NCI-H1417 treated with DMSO at 0.1 percent for 48 hours (cell line): ENCODE measurements at regions not wholly inside any gene's neighbourhood (a gene's known extent, or its start where the extent isn't known, plus 50 kb on each side); places are given as distances from the start of the nearest gene placed in this dataset.

Experiments
- DNase-seq: peaks from one replicate; lab custom pipeline; 2025; lab: John Stamatoyannopoulos, UW

DNA sequence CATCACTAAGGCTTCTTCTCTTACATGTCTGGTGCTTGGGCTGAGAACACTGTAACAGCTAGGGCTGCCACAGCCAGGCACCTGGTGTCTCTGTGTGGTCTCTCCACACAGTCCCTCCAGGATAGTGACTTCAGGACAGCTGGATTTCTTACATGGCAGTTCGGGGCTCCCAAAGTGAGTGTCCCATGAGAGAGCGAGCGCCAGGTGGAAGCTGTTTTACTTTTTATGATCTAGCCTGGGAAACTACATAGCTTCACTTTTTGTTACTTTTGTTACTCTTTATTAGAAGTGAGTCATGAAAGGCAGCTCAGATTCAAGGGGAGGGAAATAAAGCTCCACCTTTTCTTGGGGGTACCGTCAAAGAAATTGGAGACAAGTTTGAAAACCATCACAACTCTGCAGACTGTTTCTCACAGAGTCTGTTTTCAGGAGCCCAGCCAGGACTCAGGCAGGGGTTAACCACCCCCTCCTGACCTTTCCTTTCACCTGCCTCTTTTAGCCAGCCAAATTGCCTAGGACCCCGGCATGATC is 373.0 kb downstream of the MID1IP1 start:
- DNase-seq: no peak

DNA sequence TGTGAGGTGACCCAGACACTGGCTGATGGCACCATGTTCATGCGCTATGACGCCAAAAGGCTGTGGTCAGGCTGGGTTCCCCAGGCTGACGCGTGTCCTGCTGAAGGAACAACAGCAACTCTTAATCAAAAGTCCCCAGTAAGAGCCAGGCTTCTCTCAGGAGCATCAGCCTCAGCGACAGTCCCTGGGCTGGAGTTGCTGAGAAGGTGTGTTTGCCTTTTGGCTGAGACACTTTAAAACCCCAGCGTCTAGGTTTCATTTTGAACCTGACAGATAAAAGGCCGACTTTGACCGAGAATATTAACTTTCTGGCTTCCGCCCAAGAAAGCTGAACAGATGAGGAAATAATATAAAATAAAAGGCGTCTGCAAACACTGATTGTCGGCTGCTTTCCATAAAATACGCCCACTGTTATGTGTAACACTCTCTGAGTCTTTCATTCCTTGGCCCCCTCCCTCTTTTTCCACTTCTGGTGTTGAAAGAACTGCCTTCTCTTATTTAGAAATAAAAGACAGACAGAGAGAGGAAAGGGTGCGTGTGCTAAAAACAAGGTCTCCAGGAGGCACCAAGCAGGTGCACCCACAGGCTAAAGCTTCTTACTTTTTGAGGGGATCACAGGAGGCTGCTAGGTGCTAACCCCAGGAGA is 373.6 kb downstream of the MID1IP1 start:
- no peak for DNase-seq

DNA sequence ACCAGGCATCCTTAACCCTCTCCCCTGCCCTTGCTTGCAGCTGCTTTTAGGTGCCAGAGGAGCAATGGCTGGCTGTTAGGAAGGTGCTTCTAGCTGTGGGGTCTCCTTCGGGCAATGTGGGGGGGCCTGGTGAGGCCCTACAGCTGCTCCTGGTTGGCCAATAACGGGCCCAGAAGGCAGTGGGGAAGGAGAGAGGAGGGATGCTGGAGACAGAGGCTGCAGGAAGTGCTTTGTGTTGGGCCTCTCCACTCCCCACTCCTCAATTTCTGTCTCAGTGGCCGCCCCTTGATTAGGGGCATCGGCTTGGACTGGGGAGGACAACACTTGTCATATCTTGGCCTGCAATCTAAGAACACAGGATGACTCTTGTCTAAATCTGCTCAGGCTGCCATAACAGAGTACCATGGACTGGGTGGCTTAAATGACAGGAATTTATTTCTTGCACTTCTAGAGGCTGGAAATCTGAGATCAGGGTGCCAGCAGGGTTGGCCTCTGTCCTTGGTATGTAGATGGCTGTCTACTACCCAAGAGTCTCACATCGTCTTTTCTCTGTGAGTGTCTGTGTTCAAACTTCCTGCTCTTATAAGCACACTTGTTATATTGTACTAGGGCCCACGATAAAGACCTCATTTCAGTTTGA is 374.3 kb downstream of the MID1IP1 start:
- DNase-seq: no peak

DNA sequence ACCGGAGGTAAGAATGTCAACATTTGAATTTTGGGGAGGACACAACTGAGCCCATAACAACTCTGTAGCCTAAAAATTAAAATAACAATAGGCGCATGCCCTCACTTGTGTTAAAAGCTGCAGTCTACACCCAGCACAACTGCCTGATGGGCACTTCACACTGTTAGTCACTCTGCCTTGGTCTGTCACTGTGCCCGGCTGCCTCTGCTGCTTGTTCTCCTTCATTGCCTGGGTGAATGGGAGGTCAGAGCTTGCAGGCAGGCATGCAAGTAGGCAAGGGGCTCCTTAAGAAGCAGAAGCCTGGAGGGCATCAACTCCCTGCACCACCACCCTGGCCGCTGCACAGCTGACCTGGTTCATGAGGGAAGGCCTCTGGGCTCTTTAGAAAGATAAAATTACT is 374.8 kb downstream of the MID1IP1 start:
- no peak for DNase-seq

DNA sequence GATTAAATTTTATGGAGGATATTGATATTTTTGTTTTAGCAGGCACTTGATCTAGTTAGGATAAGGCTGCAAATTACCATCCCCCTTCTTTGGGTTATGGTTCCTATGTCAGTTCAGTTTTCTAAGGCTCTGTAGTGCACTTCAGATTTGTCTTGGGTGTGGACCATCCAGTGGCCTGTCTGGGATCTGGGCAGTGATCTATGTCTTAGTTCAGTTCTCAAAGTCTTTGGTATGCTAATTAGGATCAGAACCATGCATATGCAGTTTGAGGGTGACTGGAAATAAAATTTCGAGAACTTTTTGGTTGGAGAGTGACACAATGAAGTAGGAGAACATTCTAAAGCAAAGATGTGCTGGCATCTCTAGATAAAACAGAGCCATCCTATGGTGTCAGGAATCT is 388.2 kb downstream of the MID1IP1 start:
- no peak for DNase-seq

DNA sequence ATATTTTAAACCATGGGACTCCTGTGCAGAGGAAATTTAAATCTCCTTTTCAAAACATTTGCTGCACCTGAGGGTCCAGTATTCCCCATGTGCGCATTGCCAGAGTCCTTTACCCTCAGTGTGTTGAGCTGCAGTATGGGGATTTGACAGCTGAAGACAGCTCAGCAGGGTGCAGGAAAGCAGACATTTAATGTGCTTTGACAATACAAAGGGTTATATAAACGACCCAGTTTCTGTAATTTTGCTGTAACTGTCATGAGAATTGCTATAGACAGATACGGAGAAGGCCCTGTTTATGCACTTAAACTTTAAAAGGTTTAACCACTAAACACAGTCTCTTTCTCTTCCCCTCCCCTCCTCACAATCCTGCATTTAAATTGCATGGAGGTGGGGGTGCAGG is 393.4 kb downstream of the MID1IP1 start:
- DNase-seq: no peak

DNA sequence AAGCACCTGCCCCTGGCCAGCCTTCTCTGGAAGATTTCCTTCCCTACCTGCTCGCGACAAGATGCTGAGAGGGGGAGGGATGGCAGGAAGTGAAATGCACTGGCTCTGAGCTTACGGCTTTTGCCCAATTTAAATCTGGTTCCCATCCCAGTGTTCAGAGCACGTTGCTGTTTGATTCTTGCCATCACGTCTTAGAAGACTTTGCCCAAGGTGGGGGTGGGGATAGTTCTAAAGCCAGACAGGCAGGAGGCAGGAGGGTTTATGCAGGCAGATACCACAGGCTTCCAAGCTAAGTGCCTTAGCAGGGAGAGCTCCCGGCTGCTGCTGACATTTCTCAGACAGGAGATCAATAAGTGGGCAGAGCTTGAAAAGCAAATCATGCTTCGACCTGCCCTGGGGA is 393.9 kb downstream of the MID1IP1 start:
- no peak for DNase-seq

DNA sequence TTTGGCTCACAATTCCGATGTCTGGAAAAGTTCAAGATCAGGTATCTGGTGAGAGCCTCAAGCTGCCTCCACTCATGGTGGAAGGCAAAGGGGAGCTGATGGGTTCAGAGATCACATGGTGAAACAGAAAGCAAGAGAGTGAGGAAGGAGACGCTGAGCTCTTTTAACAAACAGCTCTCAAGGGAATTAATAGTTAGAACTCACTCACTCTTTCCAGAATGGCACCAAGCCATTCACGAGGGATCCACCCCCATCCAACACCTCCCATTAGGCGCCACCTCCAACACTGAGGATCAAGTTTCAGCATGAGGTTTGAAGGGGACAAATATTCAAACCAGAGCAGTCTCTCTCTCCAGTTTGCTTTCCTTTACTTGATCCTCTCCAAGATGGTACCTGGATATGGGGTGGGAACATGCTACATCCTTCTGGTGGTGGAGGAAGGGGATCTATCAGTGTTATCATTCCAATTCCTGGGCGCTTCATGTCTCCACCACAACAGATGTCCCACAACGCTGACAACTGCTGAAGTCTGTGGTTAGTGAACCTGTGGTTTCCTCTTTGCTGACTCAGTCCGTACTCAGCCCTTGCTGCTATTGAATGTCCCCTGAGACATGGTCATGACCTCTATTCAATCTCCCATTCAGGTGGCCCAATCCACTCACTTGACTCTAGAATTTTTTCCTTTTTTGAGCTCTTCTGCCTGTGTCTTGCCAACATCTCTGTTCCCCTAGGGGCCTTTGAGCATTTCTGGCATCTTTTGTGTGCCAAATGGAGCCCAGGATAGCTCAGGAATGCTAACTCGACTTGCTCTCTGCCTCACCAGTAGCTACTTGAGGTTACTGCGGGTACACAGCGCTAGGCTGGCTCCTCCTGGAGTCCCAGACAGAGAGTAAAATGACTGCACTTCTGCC is 395.2 kb downstream of the MID1IP1 start:
- DNase-seq: no peak

DNA sequence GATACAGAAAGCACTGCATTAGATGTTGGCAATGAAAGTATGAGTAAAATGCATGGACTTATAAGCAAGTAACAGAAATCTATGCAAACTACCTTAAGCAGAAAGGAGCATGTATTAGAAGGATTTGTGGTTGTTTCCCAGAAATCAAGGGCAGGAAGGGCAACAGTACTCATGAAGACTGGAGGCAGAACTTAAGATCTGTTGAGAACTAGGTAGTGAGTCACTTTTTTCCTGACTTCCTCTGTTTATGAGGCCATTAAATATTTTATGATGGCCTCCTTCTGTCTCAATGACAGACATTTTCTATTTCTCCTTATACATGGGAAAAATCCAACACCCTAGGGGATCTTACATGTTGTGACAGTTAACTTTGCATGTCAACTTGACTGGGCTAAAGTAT is 398.2 kb downstream of the MID1IP1 start:
- no peak for DNase-seq

DNA sequence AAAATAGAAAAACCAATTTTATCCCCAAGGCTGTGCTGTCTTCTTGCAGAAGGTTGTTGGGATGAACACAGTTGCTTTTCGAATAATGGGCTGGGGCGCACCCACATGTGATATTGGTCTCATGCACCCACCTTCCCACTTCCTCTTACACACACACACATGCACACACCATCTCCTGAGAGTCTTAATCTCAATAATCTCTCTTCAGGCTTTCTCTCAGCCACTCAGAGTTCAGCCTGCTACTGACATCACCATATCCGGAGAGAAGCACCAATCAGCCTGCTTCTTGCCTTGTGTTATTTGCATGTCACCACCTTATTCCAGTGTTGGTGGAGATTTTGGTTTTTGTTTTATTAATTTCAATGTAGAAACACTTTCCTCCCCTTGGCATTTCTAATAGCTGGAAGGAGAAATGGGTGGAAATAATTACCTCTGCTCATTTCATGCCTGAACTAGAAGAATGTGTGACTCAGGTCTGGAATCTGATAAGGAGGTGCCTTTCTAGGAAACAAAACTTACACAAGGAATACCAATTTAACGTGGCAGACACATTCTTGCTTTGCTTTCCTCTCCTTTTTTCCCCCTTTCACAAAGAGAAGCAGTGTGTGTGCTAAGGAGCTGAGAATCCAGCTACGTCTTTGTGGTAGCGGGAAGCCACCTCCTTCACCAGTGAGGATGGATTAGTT is 400.2 kb downstream of the MID1IP1 start:
- no peak for DNase-seq

DNA sequence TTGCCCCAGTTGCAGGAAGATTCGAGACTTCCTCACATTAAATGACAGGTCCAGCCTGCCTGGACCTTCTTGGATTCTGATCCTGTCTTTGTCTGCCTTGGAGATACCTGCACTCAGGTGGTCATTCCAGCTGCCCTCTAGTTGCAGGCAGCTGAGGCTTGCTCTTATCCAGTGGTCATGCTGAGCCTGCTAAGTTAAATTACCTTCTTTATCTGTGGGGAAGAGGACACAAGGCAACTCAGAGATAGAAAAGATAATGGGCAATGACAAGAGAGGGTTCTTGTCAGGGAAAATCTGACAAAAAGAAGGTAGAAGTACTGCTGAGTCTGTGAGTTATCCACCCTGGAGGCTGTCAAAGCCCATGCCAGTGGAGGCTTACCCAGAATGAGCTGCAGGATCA is 401.4 kb downstream of the MID1IP1 start:
- no peak for DNase-seq

DNA sequence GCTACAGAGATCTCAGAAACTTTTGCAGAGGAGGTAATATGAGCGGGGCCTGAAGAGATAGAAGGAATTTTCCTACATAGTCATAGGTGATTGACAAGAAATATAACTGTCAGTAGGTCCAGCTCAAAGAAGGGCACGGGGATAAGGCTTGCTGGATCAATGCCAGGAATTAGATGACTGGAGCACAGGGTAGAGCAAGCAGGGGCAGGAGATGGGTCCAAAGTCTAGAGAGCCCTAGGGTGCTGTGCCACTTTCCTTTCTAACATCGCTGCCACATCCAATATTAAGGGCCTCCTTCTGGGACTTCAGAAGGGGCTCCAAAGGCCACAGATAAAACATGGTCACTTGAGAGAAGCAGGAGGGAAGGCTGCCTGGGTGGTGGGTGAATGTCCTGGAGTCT is 402.2 kb downstream of the MID1IP1 start:
- no peak for DNase-seq

DNA sequence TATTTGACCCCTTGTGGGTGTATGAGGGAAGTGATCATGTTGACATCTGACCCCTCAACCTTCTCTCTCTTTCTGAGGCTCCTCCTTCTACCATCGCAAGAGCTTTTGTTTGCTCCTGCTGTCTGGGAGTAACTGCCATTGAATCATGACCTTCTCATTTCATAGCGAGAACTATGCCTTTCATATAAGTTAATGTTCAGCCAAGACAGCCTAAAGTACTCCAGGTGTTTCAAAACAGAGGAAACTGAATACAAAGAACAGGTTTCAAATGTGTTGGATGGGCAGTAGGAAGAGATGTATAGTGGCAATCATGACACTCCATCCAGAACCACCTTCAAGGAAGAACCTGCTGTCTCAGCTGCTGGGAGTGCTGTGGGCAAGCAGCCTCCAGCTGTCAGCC is 403.1 kb downstream of the MID1IP1 start:
- DNase-seq: no peak

DNA sequence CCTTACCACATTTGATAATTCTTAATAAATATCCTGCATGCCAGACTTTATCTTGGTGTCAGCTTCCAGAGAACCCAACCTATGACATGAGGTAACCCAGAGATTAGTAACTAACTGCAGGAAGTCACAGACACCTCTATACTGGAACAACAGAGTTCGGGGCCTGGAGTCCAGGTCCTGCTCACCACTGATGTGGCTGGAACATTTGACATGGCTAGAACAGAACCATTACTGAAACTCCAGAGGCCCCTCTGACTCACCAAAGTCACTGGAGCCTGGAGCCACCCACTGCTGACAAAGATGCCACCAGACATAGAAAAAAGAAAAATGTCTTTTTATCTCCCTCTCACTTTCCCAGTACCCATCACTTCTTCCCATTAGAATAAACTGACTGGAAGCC is 403.7 kb downstream of the MID1IP1 start:
- DNase-seq: no peak

DNA sequence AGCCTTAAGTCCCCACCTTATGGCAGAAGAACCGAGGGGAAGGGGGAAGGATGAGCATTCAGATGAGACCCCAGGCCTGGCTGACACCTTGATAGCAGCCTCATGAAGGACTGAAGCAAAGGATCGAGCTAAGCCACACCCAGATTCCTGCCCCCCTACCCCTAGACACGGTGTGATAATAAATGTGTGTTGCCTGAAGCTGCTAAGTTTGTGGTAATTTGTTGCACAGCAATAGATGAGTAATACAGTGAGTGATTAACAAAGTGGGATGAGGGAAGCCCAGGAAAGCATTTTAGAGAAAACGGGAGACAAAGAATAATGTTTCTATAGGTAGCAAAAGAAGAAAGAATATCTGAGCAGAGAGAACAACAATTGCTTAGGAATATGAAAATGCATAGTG is 404.2 kb downstream of the MID1IP1 start:
- no peak for DNase-seq

DNA sequence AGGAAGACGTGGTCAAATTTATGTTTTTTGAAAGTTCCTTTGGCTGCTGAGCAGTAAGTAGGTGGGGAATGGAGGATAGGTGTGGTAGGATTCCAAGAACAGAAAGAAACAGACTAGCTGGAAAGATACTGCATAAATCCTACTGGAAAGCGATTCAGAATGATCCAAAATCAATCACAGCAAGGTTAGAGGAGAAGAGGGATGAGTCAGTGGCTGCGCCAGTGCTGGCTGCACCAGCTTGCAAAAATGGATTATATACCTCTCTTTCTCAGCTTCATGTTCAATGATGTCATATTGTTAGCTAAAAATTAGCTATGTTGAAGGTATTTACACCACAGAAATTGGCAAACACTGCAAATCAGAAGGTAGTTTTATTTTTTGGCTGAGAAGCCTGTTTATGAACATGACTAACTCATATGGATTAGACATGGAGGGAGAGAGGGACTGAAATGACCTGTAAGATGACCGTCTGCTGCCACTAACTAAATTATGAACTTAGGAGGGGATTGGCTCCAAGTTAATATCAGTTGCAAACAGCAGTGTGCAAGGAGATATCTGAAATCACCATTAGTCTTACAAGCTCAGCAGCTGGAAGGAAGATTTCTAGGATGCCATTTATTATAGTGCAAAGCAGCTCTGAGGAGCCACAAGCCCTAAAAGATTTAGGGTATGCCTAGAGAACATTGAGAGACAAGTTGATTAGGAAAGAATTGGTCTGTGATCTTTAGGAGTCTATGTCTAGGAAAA is 405.3 kb downstream of the MID1IP1 start:
- DNase-seq: no peak

DNA sequence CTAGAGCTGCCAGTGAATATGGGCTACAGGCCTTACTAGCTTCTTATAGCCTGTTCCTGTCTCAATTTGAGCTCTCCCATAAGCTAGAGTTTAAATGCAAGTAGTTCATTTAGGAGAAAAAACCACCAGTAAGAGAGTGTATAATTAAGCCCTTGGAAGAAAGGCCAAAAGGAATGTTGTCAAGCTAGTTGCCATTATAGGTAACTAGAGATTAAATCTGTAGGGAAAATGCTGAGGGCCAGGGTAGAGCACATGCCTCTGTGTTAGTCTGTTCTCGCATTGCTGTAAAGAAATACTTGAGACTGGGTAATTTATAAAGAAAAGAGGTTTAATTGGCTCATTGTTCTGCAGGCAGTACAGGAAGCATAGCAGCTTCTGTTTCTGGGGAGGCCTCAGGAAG is 410.2 kb downstream of the MID1IP1 start:
- no peak for DNase-seq

DNA sequence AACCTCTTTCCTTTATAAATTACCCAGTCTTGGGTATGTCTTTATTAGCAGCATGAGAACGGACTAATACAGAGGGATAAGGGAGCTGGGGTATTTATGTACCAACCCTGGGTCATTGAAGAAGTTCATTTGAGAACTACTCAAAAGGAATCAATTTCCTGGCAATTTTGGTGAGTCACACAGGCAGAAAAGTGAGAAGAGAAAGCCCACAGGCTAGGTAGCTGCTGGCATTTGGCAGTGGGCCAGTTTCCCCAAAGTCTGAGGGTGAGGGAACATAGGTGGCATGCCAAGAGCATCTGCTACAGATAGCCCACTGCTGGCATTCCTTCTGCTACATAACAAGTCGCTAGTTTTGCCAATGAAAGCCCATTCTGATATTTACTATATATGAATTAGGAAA is 411.2 kb downstream of the MID1IP1 start:
- no peak for DNase-seq

DNA sequence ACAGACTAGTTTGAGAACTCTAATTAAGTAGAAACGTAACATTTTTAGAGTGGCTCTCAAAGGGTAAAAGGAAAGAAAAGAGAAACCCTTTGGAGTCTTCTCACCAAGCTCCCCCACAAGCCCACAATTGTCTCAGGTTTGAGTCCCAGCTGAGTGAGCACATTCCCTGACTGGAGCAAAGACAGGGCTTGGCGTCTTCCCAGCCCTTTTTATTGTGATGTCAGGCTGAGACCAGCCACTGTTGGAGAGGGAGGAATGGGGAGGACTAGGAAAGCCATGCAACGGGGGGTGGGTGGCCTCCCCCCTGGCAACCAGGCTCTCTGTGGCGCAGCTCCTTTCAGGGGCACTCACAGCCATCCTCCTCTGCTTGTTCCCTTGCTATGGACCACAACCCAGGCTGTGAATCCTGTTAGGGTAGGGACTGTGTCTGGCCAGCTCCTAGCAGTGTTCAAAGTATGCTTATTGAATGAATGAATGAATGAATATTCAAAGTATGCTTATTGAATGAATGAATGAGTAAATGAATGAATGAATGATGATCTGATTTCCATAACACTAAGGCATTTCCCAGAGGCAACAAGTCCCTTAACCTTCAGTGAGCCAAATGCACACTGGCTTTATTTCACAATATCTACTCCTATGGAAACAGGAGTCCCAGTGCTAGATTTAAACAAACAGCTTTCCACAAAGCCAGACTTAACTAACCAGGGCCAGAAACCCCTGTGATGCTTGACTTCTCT is 413.3 kb downstream of the MID1IP1 start:
- no peak for DNase-seq

DNA sequence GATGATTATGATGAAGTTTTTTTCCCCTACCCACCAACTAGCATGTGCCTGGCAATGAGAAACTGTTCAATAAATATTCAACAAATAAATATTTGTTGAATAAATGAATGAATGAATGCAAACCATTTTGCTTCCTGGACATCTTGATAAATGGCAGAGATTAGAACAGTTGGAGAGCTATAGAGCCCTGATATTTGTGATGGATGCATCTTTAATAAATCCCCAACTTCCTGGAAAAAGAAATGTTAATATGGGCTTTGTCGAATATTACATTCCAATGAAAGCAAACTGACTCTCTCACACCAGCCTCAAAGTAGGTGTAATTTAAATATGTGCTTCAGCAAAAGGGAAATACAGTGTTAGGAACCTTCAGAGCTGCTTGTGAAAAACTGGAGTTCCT is 419.7 kb downstream of the MID1IP1 start:
- DNase-seq: no peak
